Glomerular visceral epithelial cell (primary cell): ENCODE measurements at regions not wholly inside any gene's neighbourhood (a gene's known extent, or its start where the extent isn't known, plus 50 kb on each side); places are given as distances from the start of the nearest gene placed in this dataset.
"Not testable (repeated sequence)": the region's sequence is repeated elsewhere in the genome, so short reads cannot be mapped to it uniquely, and the experiment has no call there.

Experiments
- DNase-seq: peaks from one replicate; pipeline ENCODE4 v3.0.0-alpha.2; 2016; ENCODE audit errors: extremely low spot score

- DNase-seq, result no peak
Measured at GRCh38 chr4:188282471-188283232, 143.4 kb downstream of the TRIML1 start.

GRCh38 chr4:188287169-188287894, 148.1 kb downstream of the TRIML1 start:
- no peak for DNase-seq

GRCh38 chr4:188289531-188290125, 150.4 kb downstream of the TRIML1 start:
- DNase-seq, result no peak

- no peak for DNase-seq
Measured at GRCh38 chr4:188295899-188296298, 156.7 kb downstream of the TRIML1 start.

- DNase-seq, result no peak
Measured at GRCh38 chr4:188296331-188296730, 157.1 kb downstream of the TRIML1 start.

GRCh38 chr4:188297873-188298272, 158.6 kb downstream of the TRIML1 start:
- peak; percentile 22 for DNase-seq

- DNase-seq, result no peak
Measured at GRCh38 chr4:188299161-188299560, 159.9 kb downstream of the TRIML1 start.

- no peak for DNase-seq
Measured at GRCh38 chr4:188300385-188300784, 161.1 kb downstream of the TRIML1 start.

- DNase-seq, result no peak
Measured at GRCh38 chr4:188305690-188306089, 166.4 kb downstream of the TRIML1 start.

- no peak for DNase-seq
Measured at GRCh38 chr4:188307591-188307990, 168.3 kb downstream of the TRIML1 start.

GRCh38 chr4:188308142-188308541, 168.9 kb downstream of the TRIML1 start:
- no peak for DNase-seq

GRCh38 chr4:188316391-188316790, 177.2 kb downstream of the TRIML1 start:
- DNase-seq, result no peak

- no peak for DNase-seq
Measured at GRCh38 chr4:188328966-188329365, 189.7 kb downstream of the TRIML1 start.

- no peak for DNase-seq
Measured at GRCh38 chr4:188329521-188329920, 190.3 kb downstream of the TRIML1 start.

GRCh38 chr4:188332265-188332664, 193.0 kb downstream of the TRIML1 start:
- DNase-seq, result no peak

GRCh38 chr4:188336891-188337290, 197.7 kb downstream of the TRIML1 start:
- DNase-seq, result no peak

- no peak for DNase-seq
Measured at GRCh38 chr4:188341428-188341827, 202.2 kb downstream of the TRIML1 start.

GRCh38 chr4:188346171-188346809, 207.0 kb downstream of the TRIML1 start:
- no peak for DNase-seq

GRCh38 chr4:188347339-188347738, 208.1 kb downstream of the TRIML1 start:
- DNase-seq, result no peak

- not testable (repeated sequence) for DNase-seq
Measured at GRCh38 chr4:188349569-188349968, 210.3 kb downstream of the TRIML1 start.

- DNase-seq, result peak; percentile 9
Measured at GRCh38 chr4:188363196-188363595, 224.0 kb downstream of the TRIML1 start.

- DNase-seq, result no peak
Measured at GRCh38 chr4:188370777-188371176, 231.5 kb downstream of the TRIML1 start.
